ENCODE measurements at regions not wholly inside any gene's neighbourhood (a gene's known extent, or its start where the extent isn't known, plus 50 kb on each side); places are given as distances from the start of the nearest gene placed in this dataset.

DNA sequence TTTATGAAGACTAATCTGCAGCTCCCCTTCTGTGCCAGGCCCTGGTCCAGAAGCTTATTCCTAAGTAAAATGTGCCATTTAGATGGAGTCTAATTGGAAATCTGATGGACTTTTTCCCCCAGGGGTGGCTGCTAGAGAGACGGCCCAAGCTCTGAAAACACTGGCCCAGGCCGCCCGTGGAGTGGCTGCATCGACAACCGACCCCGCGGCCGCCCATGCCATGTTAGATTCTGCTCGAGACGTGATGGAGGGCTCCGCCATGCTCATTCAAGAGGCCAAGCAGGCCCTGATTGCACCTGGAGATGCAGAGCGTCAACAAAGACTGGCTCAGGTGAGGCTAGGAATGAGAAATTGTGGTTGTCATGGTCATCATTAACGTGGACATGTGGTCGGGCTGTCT is 305.8 kb upstream of the TPM1 start:
- H3K36me3 Mint-ChIP-seq (ENCODE audit: low read depth): peaks cover 12% of the 10 kb centered on the region
- DNase-seq (ENCODE audit: low spot score): no peak
- TF ChIP-seq CTCF (IDR thresholded peaks at IDR 0.05): no peak
- no peak overlapping the region for H3K27ac Mint-ChIP-seq (ENCODE audit: unreplicated experiment)
- H3K4me3 Mint-ChIP-seq (ENCODE audit: unreplicated experiment): no peak overlapping the region
- H3K9me3 Mint-ChIP-seq (ENCODE audit: low read depth): no peaks in the 10 kb centered on the region
- peaks cover 6% of the 10 kb centered on the region for H3K4me1 Mint-ChIP-seq (ENCODE audit: low read depth)
- H3K27me3 Mint-ChIP-seq (ENCODE audit: low read depth): no peaks in the 10 kb centered on the region

DNA sequence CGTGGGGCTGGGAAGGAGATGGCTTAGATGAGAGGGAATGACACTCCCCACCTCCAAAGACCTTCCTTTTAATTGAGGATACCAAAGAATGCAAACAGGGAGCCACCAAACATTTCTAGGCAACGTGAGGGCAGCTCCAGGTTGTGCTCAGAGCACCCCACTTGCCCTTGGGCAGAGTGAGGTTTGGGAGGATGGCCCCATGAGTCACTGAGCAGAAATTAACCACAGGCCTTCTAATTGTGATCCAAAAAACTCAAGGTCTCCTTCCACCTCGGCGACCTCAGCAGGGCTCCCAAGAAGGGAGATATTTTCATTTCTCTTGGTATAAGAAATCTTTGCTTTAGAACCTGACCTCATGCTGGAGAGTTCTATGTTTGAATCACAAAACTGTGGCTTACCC is 305.0 kb upstream of the TPM1 start:
- Mint-ChIP-seq H3K36me3 (ENCODE audit: low read depth) (peaks cover 7% of the 10 kb centered on the region), H3K27ac (ENCODE audit: unreplicated experiment) (no peak overlapping the region), H3K4me1 (ENCODE audit: low read depth) (peaks cover 12% of the 10 kb centered on the region), H3K4me3 (ENCODE audit: unreplicated experiment) (no peak overlapping the region), H3K9me3 (ENCODE audit: low read depth) (no peaks in the 10 kb centered on the region), H3K27me3 (ENCODE audit: low read depth) (no peaks in the 10 kb centered on the region)
- no peak for TF ChIP-seq CTCF (IDR thresholded peaks at IDR 0.05)
- no peak for DNase-seq (ENCODE audit: low spot score)

DNA sequence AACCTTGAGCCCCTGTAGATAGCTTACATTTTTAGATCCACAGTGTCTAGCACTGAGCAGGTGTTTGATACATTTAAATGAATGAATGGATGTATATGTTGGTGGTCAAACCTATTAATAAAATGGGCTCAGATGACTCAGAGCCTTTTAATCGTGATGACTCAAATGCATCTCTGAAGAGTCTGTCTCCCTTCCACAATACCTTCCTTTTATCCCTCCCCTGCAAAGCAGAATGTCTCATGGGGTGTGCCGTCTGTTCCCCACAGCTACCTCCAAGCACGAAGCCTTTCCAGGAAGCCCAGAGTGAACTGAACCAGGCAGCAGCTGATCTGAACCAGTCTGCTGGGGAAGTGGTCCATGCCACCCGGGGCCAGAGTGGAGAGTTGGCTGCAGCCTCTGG is 303.5 kb upstream of the TPM1 start:
- no peaks in the 10 kb centered on the region for H3K27me3 Mint-ChIP-seq (ENCODE audit: low read depth)
- H3K9me3 Mint-ChIP-seq (ENCODE audit: low read depth): no peaks in the 10 kb centered on the region
- H3K4me1 Mint-ChIP-seq (ENCODE audit: low read depth): peaks cover 19% of the 10 kb centered on the region

DNA sequence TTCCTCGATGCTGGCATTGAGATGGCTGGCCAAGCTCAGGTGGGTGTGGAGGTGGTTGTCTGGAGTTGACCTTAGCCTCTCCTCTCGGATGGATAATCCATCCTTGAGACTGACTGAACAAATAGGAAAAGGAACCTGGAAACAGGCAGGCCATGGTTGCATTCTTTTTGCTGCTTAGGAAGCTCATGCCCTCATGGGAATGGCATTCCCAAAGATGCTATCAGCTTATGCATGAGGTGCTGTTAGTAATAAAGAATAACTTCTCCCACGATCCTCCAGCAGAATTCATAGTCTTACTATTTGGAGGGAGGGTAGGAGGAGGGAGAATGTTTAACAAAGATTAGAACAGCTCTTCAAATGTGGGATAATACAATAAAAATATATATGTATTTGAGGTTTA is 303.0 kb upstream of the TPM1 start:
- DNase-seq (ENCODE audit: low spot score): no peak
- Mint-ChIP-seq H3K4me3 (ENCODE audit: unreplicated experiment) (no peak overlapping the region), H3K36me3 (ENCODE audit: low read depth) (peaks cover 5% of the 10 kb centered on the region), H3K4me1 (ENCODE audit: low read depth) (peaks cover 19% of the 10 kb centered on the region), H3K27ac (ENCODE audit: unreplicated experiment) (no peak overlapping the region), H3K9me3 (ENCODE audit: low read depth) (no peaks in the 10 kb centered on the region), H3K27me3 (ENCODE audit: low read depth) (no peaks in the 10 kb centered on the region)
- no peak for TF ChIP-seq CTCF (IDR thresholded peaks at IDR 0.05)

More for the DNA sequence above, 303.5 kb upstream of the TPM1 start:
- H3K4me3 Mint-ChIP-seq (ENCODE audit: unreplicated experiment): no peak overlapping the region
- no peak overlapping the region for H3K27ac Mint-ChIP-seq (ENCODE audit: unreplicated experiment)
- DNase-seq (ENCODE audit: low spot score): no peak
- no peak for TF ChIP-seq CTCF (IDR thresholded peaks at IDR 0.05)
- H3K36me3 Mint-ChIP-seq (ENCODE audit: low read depth): peaks cover 5% of the 10 kb centered on the region

DNA sequence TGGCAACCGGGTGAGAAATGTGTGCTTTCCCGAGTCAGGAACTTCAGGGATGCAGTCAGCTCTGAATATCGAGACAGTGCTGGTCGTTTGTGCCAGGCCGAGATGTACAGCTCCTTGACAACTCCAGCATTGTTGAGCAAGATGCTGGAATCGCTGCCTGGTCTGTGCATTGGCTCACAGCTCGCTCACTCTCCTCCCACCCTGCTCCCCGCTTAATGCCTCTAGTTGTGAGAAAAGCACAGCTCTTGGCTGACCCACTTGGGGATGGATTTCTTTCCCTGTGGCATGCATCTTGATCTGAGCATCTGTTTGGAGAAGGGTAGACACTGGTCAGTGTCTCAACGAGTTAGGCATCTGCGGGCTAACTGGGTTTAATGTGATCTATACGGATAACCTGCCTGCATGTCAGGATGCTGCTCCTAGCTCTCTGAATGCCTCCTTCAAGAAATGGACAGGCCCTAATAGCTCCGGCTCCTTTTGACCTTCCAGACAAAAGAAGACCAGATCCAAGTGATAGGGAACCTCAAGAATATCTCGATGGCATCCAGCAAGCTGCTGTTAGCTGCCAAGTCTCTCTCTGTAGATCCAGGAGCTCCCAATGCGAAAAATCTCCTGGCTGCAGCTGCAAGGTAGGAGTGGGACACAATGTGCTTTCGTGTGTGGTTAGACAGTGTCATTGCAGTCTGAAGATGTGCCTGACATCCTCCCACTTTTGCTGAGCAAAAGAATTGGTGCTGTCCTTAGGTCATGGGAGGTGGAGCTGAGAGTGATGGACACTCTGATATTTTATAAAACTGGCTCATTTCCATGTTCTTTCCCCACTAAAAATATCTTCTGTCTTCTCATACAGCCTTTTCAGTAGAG is 302.2 kb upstream of the TPM1 start:
- Mint-ChIP-seq H3K27me3 (ENCODE audit: low read depth) (no peaks in the 10 kb centered on the region), H3K27ac (ENCODE audit: unreplicated experiment) (no peak overlapping the region), H3K9me3 (ENCODE audit: low read depth) (no peaks in the 10 kb centered on the region), H3K4me3 (ENCODE audit: unreplicated experiment) (no peak overlapping the region), H3K36me3 (ENCODE audit: low read depth) (peaks cover 5% of the 10 kb centered on the region), H3K4me1 (ENCODE audit: low read depth) (peaks cover 19% of the 10 kb centered on the region)
- no peak for DNase-seq (ENCODE audit: low spot score)
- TF ChIP-seq CTCF (IDR thresholded peaks at IDR 0.05): no peak

All from chondrocyte (in vitro differentiated cells).